A673 (cell line): ENCODE measurements at regions not wholly inside any gene's neighbourhood (a gene's known extent, or its start where the extent isn't known, plus 50 kb on each side); places are given as distances from the start of the nearest gene placed in this dataset.

Source experiments
- BruUV-seq: library from RNA; stranded (reverse); fragments of 400-500 nt; replicated peaks from 2 replicates; lab custom pipeline; 2021; lab: Mats Ljungman, UMichigan
- CTCF ChIA-PET: fragments of 300-600 bp; sonication (Branson Sonifier 250); formaldehyde crosslinking; loops from one replicate; lab custom pipeline; 2022; ENCODE audit warnings: antibody characterized with exemption; lab: Charles Lee
- POLR2A ChIA-PET: fragments of 300-600 bp; sonication (Branson Sonifier 250); formaldehyde crosslinking; loops from one replicate; lab custom pipeline; 2022; ENCODE audit warnings: antibody characterized with exemption; ENCODE audit not compliant: low non-redundant PET; lab: Charles Lee
- DNase-seq: peaks from one replicate; pipeline ENCODE4 v3.0.0-alpha.2; 2015; ENCODE audit warnings: low spot score
- H3K27ac ChIP-seq: fragments of 200-600 bp; sonication (generic); 2 replicates; pipeline ENCODE4 v1.5.1; 2016; ENCODE audit warnings: mixed run types, low read depth, mild to moderate bottlenecking, mixed read lengths, antibody characterized with exemption, low read length; ENCODE audit not compliant: poor library complexity, severe bottlenecking
- H3K27me3 ChIP-seq: fragments of 200-600 bp; sonication (generic); replicated peaks from 2 replicates; pipeline ENCODE4 v1.6.1; 2017; ENCODE audit warnings: mixed run types, low read depth, mild to moderate bottlenecking, mixed read lengths, antibody characterized with exemption, low read length; ENCODE audit not compliant: insufficient read depth, poor library complexity
- H3K36me3 ChIP-seq: fragments of 200-600 bp; sonication (generic); 2 replicates; pipeline ENCODE4 v1.6.1; 2016; ENCODE audit warnings: mixed run types, mild to moderate bottlenecking, mixed read lengths, antibody characterized with exemption, low read length; ENCODE audit not compliant: insufficient read depth, poor library complexity, severe bottlenecking
- H3K4me1 ChIP-seq: fragments of 200-600 bp; sonication (generic); 2 replicates; pipeline ENCODE4 v1.6.1; 2017; ENCODE audit warnings: mixed run types, mild to moderate bottlenecking, mixed read lengths, antibody characterized with exemption, low read length; ENCODE audit not compliant: insufficient read depth, poor library complexity, severe bottlenecking
- H3K4me3 ChIP-seq: fragments of 200-600 bp; sonication (generic); 2 replicates; pipeline ENCODE4 v1.5.1; 2016; ENCODE audit warnings: low read depth, mixed run types, mild to moderate bottlenecking, mixed read lengths, low read length; ENCODE audit not compliant: poor library complexity, severe bottlenecking
- H3K9me3 ChIP-seq: fragments of 200-600 bp; sonication (generic); 2 replicates; pipeline ENCODE4 v1.6.1; 2016; ENCODE audit warnings: mixed run types, low read depth, mild to moderate bottlenecking, mixed read lengths, antibody characterized with exemption, low read length; ENCODE audit not compliant: poor library complexity, severe bottlenecking
- CTCF ChIP-seq: fragments of 300-800, 200-600 bp; sonication (generic); conservative IDR thresholded peaks from 2 replicates; pipeline ENCODE4 v1.5.1; 2017; ENCODE audit warnings: low read depth, mild to moderate bottlenecking, antibody characterized with exemption, low read length, moderate library complexity, mixed read lengths
- EZH2 ChIP-seq: fragments of 200-600 bp; sonication (generic); IDR thresholded peaks from 2 replicates; pipeline ENCODE4 v1.6.1; 2017; ENCODE audit warnings: borderline replicate concordance, low read depth, mild to moderate bottlenecking, mixed read lengths, antibody characterized with exemption, low read length; ENCODE audit not compliant: poor library complexity, severe bottlenecking
- intact Hi-C: fragments of 100-400 bp; cut with micrococcal nuclease; formaldehyde crosslinking; loops from one replicate; pipeline ENCODE4 v1.10.0; 2022; ENCODE audit not compliant: unreplicated experiment

- H3K4me1 ChIP-seq: no peaks in the 10 kb centered on the region
- TF ChIP-seq EZH2: no peak
- peak; percentile 90 for TF ChIP-seq CTCF
- intact Hi-C loops: loop anchor here (10.0 kb wide), 2 partner anchors 598 to 1048 kb away; no protein-coding TSS in a partner anchor
- H3K27ac ChIP-seq: no peak overlapping the region
- no peaks in the 10 kb centered on the region for H3K9me3 ChIP-seq
- H3K4me3 ChIP-seq: no peak overlapping the region
- POLR2A ChIA-PET: no interaction called here
- no peaks in the 10 kb centered on the region for H3K36me3 ChIP-seq
- no TSS peak for BruUV-seq
- CTCF ChIA-PET: interaction anchor here (0.7 kb wide), 1 partner anchor 1048 kb away, joined by 3 read pairs; no protein-coding TSS in a partner anchor
- H3K27me3 ChIP-seq: peaks cover 4% of the 10 kb centered on the region
- DNase-seq: peak; percentile 46
These were observed 126.6 kb downstream of the ASB9 start for GRCh38 chrX:15143050-15143824.

GRCh38 chrX:15142084-15142715 lies 127.7 kb downstream of the ASB9 start:
- Histone ChIP-seq H3K27me3 (peaks cover 4% of the 10 kb centered on the region), H3K9me3 (no peaks in the 10 kb centered on the region), H3K4me3 (no peak overlapping the region), H3K27ac (no peak overlapping the region), H3K36me3 (no peaks in the 10 kb centered on the region), H3K4me1 (no peaks in the 10 kb centered on the region)
- no peak for DNase-seq
- TF ChIP-seq CTCF: no peak
- intact Hi-C loops: loop anchor here (10.0 kb wide), 2 partner anchors 597 to 1047 kb away; no protein-coding TSS in a partner anchor
- ChIA-PET CTCF (interaction anchor here (0.5 kb wide), 1 partner anchor 613 kb away, joined by 3 read pairs; the partner anchor contains the start of gene GLRA2), POLR2A (no interaction called here)
- no TSS peak for BruUV-seq

- CTCF ChIA-PET: no interaction called here
These were observed 133.1 kb downstream of the ASB9 start for GRCh38 chrX:15136795-15137194.

More at GRCh38 chrX:15136795-15137194, 133.1 kb downstream of the ASB9 start:
- Histone ChIP-seq H3K4me1 (no peaks in the 10 kb centered on the region), H3K9me3 (no peaks in the 10 kb centered on the region), H3K27me3 (no peaks in the 10 kb centered on the region), H3K36me3 (no peaks in the 10 kb centered on the region), H3K4me3 (no peak overlapping the region), H3K27ac (no peak overlapping the region)
- no peak for DNase-seq
- TF ChIP-seq CTCF (no peak), EZH2 (no peak)
- BruUV-seq: no TSS peak
- intact Hi-C loops: no loop called here
- POLR2A ChIA-PET: no interaction called here
